ENCODE measurements at regions not wholly inside any gene's neighbourhood (a gene's known extent, or its start where the extent isn't known, plus 50 kb on each side); places are given as distances from the start of the nearest gene placed in this dataset.
"Not testable (repeated sequence)": the region's sequence is repeated elsewhere in the genome, so short reads cannot be mapped to it uniquely, and the experiment has no call there.

- DNase-seq: no peak
Observed at GRCh38 chr10:33774857-33775256, 440.4 kb upstream of the NRP1 start.

GRCh38 chr10:33773886-33774480 lies 439.5 kb upstream of the NRP1 start:
- no peak for DNase-seq

- DNase-seq: no peak
Observed at GRCh38 chr10:33773253-33773573, 438.7 kb upstream of the NRP1 start.

- DNase-seq: no peak
Observed at GRCh38 chr10:33772370-33773252, 438.1 kb upstream of the NRP1 start.

- not testable (repeated sequence) for DNase-seq
Observed at GRCh38 chr10:33771856-33772255, 437.4 kb upstream of the NRP1 start.

GRCh38 chr10:33764694-33765185 lies 430.3 kb upstream of the NRP1 start:
- DNase-seq: no peak

GRCh38 chr10:33760056-33760943 lies 425.8 kb upstream of the NRP1 start:
- DNase-seq: no peak

- no peak for DNase-seq
Observed at GRCh38 chr10:33759191-33759590, 424.7 kb upstream of the NRP1 start.

GRCh38 chr10:33758299-33758698 lies 423.8 kb upstream of the NRP1 start:
- no peak for DNase-seq

GRCh38 chr10:33754052-33754451 lies 419.6 kb upstream of the NRP1 start:
- DNase-seq: no peak

- no peak for DNase-seq
Observed at GRCh38 chr10:33753389-33753788, 418.9 kb upstream of the NRP1 start.

- no peak for DNase-seq
Observed at GRCh38 chr10:33749790-33750189, 415.3 kb upstream of the NRP1 start.

GRCh38 chr10:33749067-33749735 lies 414.7 kb upstream of the NRP1 start:
- no peak for DNase-seq

- DNase-seq: no peak
Observed at GRCh38 chr10:33746836-33747268, 412.4 kb upstream of the NRP1 start.

- no peak for DNase-seq
Observed at GRCh38 chr10:33746186-33746585, 411.7 kb upstream of the NRP1 start.

GRCh38 chr10:33743429-33743857 lies 409.0 kb upstream of the NRP1 start:
- no peak for DNase-seq

GRCh38 chr10:33739031-33739430 lies 404.6 kb upstream of the NRP1 start:
- no peak for DNase-seq

GRCh38 chr10:33735464-33735923 lies 401.0 kb upstream of the NRP1 start:
- no peak for DNase-seq

- DNase-seq: no peak
Observed at GRCh38 chr10:33734393-33735155, 400.1 kb upstream of the NRP1 start.

GRCh38 chr10:33733058-33733457 lies 398.6 kb upstream of the NRP1 start:
- DNase-seq: no peak

- no peak for DNase-seq
Observed at GRCh38 chr10:33732161-33732680, 397.8 kb upstream of the NRP1 start.

GRCh38 chr10:33731322-33731721 lies 396.9 kb upstream of the NRP1 start:
- DNase-seq: no peak

Measured in stimulated activated CD4-positive, alpha-beta T cell treated with anti-CD3 and anti-CD28 coated beads, Interleukin-4, amount 100 ng/mL, for 4 hours (primary cell).